ENCODE measurements at regions not wholly inside any gene's neighbourhood (a gene's known extent, or its start where the extent isn't known, plus 50 kb on each side); places are given as distances from the start of the nearest gene placed in this dataset.
A peak's percentile ranks its signal among the peaks of the same experiment; 100 is the strongest.

GRCh38 chr9:13568841-13569601, 289.5 kb upstream of the MPDZ start:
- Mint-ChIP-seq H3K4me1 (peaks cover 11 to 18% of the 10 kb centered on the region in 2 experiments), H3K36me3 (ENCODE audit: insufficient read depth in 1 of 3, low read depth in 3 of 3) (0 out of 7 replicates have a peak, but pooled peaks cover 0 to 3% (median 1%) of the 10 kb centered on the region in 3 experiments), H3K4me3 (peak overlapping the region; percentile 69 to 87), H3K27me3 (ENCODE audit: low read depth) (peaks cover 9% of the 10 kb centered on the region; the same call in 1 of the 2 replicates), H3K27ac (peak overlapping the region in 2 of 3 experiments; percentile 65 to 69; a peak in 2 of 7 replicates), H3K9me3 (no peaks in the 10 kb centered on the region)
- Histone ChIP-seq H3K27me3 (ENCODE audit: insufficient read depth, low read length) (no peaks in the 10 kb centered on the region), H3K56ac (ENCODE audit: insufficient read length, low read depth, low read length) (no peak overlapping the region), H3K9ac (ENCODE audit: extremely low read depth, insufficient read length, low read length) (peak overlapping the region; percentile 36), H2BK12ac (ENCODE audit: insufficient read length, low read depth, low read length) (no peak overlapping the region), H3K79me1 (ENCODE audit: insufficient read depth, low read depth, low read length, poor library complexity, severe bottlenecking) (no peaks in the 10 kb centered on the region), H2BK5ac (ENCODE audit: insufficient read length, low read length) (no peak overlapping the region), H4K5ac (ENCODE audit: insufficient read length, low read depth, low read length) (no peak overlapping the region), H3K4ac (ENCODE audit: low read depth, low read length) (no peak overlapping the region), H3K9me3 (ENCODE audit: control insufficient read depth, low read depth, low read length) (no peaks in the 10 kb centered on the region), H3K4me1 (ENCODE audit: insufficient read depth, low read length) (no peaks in the 10 kb centered on the region), H2AFZ (ENCODE audit: low read length) (peak overlapping the region; percentile 63), H2AK5ac (ENCODE audit: insufficient read length, low read length) (no peak overlapping the region), H3K23ac (ENCODE audit: insufficient read length, low read depth, low read length) (no peak overlapping the region), H3K14ac (ENCODE audit: insufficient read depth, low read length) (peak overlapping the region; percentile 38; the same call in 1 of the 2 replicates), H3K4me2 (ENCODE audit: insufficient read depth, insufficient read length, low read length) (peak overlapping the region; percentile 90), H4K91ac (ENCODE audit: insufficient read length, low read depth, low read length) (no peak overlapping the region), H4K8ac (replicated peaks; ENCODE audit: insufficient read length, low read depth, low read length) (no peak overlapping the region), H3T11ph (ENCODE audit: low read length) (no peak overlapping the region), H3K79me2 (ENCODE audit: insufficient read depth, low read length) (no peaks in the 10 kb centered on the region), H3K18ac (ENCODE audit: insufficient read length, low read depth, low read length) (peak overlapping the region; percentile 21), H4K20me1 (ENCODE audit: control insufficient read depth, insufficient read depth, insufficient read length) (no peaks in the 10 kb centered on the region), H2BK15ac (ENCODE audit: low read depth, low read length) (no peak overlapping the region), H2BK20ac (ENCODE audit: low read depth, low read length, poor library complexity, severe bottlenecking) (no peak overlapping the region), H3K27ac (ENCODE audit: insufficient read length, low read depth, low read length) (no peak overlapping the region), H2BK120ac (ENCODE audit: low read depth, low read length, poor library complexity, severe bottlenecking) (no peak overlapping the region), H3K23me2 (ENCODE audit: insufficient read length, low read depth, low read length, poor library complexity, severe bottlenecking) (peaks cover 8% of the 10 kb centered on the region)
- TF ChIP-seq, protein P1, sequence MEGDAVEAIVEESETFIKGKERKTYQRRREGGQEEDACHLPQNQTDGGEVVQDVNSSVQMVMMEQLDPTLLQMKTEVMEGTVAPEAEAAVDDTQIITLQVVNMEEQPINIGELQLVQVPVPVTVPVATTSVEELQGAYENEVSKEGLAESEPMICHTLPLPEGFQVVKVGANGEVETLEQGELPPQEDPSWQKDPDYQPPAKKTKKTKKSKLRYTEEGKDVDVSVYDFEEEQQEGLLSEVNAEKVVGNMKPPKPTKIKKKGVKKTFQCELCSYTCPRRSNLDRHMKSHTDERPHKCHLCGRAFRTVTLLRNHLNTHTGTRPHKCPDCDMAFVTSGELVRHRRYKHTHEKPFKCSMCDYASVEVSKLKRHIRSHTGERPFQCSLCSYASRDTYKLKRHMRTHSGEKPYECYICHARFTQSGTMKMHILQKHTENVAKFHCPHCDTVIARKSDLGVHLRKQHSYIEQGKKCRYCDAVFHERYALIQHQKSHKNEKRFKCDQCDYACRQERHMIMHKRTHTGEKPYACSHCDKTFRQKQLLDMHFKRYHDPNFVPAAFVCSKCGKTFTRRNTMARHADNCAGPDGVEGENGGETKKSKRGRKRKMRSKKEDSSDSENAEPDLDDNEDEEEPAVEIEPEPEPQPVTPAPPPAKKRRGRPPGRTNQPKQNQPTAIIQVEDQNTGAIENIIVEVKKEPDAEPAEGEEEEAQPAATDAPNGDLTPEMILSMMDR (conservative IDR thresholded peaks at IDR 0.05): no peak
- peak; percentile 33 for DNase-seq
- no CpG with 5 or more reads among the region's 18 CpGs for WGBS (ENCODE audit: extremely low coverage, insufficient read length, low lambda C conversion rate)
